SU-DHL-6 (cell line): ENCODE measurements at regions not wholly inside any gene's neighbourhood (a gene's known extent, or its start where the extent isn't known, plus 50 kb on each side); places are given as distances from the start of the nearest gene placed in this dataset.

Source experiments
- CTCF ChIP-seq: fragments of 200-600 bp; sonication (generic); IDR thresholded peaks from one replicate; pipeline ENCODE4 v1.5.1; 2017; ENCODE audit warnings: antibody characterized with exemption, mild to moderate bottlenecking, low read length, moderate library complexity; ENCODE audit not compliant: insufficient read depth, poor library complexity, severe bottlenecking
- EZH2phosphoT487 ChIP-seq: fragments of 200-600 bp; sonication (generic), shearing (Covaris generic); conservative IDR thresholded peaks from 2 replicates; pipeline ENCODE4 v1.6.1; 2018; ENCODE audit warnings: mild to moderate bottlenecking, antibody characterized with exemption, low read length, moderate library complexity, mixed read lengths

- TF ChIP-seq CTCF (peak; percentile 58), EZH2phosphoT487 (no peak)
These were observed 60.9 kb upstream of the ZNF527 start for GRCh38 chr19:37309834-37310575.
